HEK293 (cell line): ENCODE measurements at regions not wholly inside any gene's neighbourhood (a gene's known extent, or its start where the extent isn't known, plus 50 kb on each side); places are given as distances from the start of the nearest gene placed in this dataset.

ENCODE experiments used
- CTCF ChIA-PET: fragments of 350-600 bp; formaldehyde crosslinking; extraction: SDS; loops from one replicate; lab custom pipeline; 2021; ENCODE audit warnings: antibody characterized with exemption; lab: Yijun Ruan, JAX
- POLR2A ChIA-PET: fragments of 300-600 bp; formaldehyde crosslinking; extraction: SDS; loops from one replicate; lab custom pipeline; 2020; ENCODE audit warnings: antibody characterized with exemption, inconsistent platforms; lab: Yijun Ruan, JAX
- H3K27ac ChIP-seq: fragments of 200-500 bp; sonication (Bioruptor generic); 2 replicates; pipeline ENCODE4 v1.5.1; 2014; ENCODE audit warnings: low read depth, low read length, control low read depth, inconsistent platforms; ENCODE audit errors: extremely low read depth
- H3K36me3 ChIP-seq, 2 experiments: fragments of 200-500 bp in 1 of 2; sonication (Bioruptor generic) in 1 of 2; 1 replicate in 1 of 2; 2 replicates in 1 of 2; pipeline ENCODE4 v1.5.1; 2014 to 2017; ENCODE audit warnings: inconsistent platforms in 2 of 2, low read length in 2 of 2; ENCODE audit not compliant: control insufficient read depth in 2 of 2, insufficient read depth in 1 of 2
- H3K4me1 ChIP-seq: fragments of 200-500 bp; sonication (Bioruptor generic); 2 replicates; pipeline ENCODE4 v1.5.1; 2014; ENCODE audit warnings: mild to moderate bottlenecking, low read length, inconsistent platforms; ENCODE audit not compliant: control insufficient read depth, insufficient read depth
- H3K4me3 ChIP-seq: 2 replicates; pipeline ENCODE4 v1.5.1; 2011; ENCODE audit warnings: low read depth, mild to moderate bottlenecking, control low read depth, low read length, moderate library complexity
- H3K9me3 ChIP-seq: fragments of 200-500 bp; sonication (Bioruptor generic); 2 replicates; pipeline ENCODE4 v1.5.1; 2014; ENCODE audit warnings: low read depth, low read length, inconsistent platforms; ENCODE audit not compliant: control insufficient read depth, insufficient read depth
- AEBP2 ChIP-seq: fragments of 450-650 bp; formaldehyde crosslinking; IDR thresholded peaks from 2 replicates; pipeline ENCODE4 v1.5.1; 2016; ENCODE audit warnings: missing biosample characterization, missing genetic modification characterization, borderline replicate concordance
- GLIS2 ChIP-seq: fragments of 450-650 bp; formaldehyde crosslinking; IDR thresholded peaks from 2 replicates; pipeline ENCODE4 v1.5.1; 2016; ENCODE audit warnings: missing biosample characterization, missing genetic modification characterization
- HOXC10 ChIP-seq: sonication (generic); formaldehyde crosslinking; IDR thresholded peaks from 2 replicates; pipeline ENCODE4 v1.8.1; 2023; ENCODE audit warnings: mild to moderate bottlenecking, missing genetic modification reagents
- IKZF3 ChIP-seq: fragments of 450-650 bp; IDR thresholded peaks from 2 replicates; pipeline ENCODE4 v1.5.0; 2018; ENCODE audit warnings: missing biosample characterization, mild to moderate bottlenecking, missing genetic modification characterization, moderate library complexity
- KLF10 ChIP-seq: fragments of 450-650 bp; IDR thresholded peaks from 2 replicates; pipeline ENCODE4 v1.5.1; 2018; ENCODE audit warnings: missing biosample characterization, mild to moderate bottlenecking, missing genetic modification characterization
- ZBTB11 ChIP-seq: fragments of 450-650 bp; formaldehyde crosslinking; conservative IDR thresholded peaks from 2 replicates; pipeline ENCODE4 v1.5.1; 2016; ENCODE audit warnings: low read depth, missing biosample characterization, missing genetic modification characterization
- ZFP41 ChIP-seq: fragments of 450-650 bp; formaldehyde crosslinking; IDR thresholded peaks from 2 replicates; pipeline ENCODE4 v1.5.1; 2016; ENCODE audit warnings: missing biosample characterization, missing genetic modification characterization, borderline replicate concordance
- ZNF148 ChIP-seq: fragments of 450-650 bp; formaldehyde crosslinking; IDR thresholded peaks from 2 replicates; pipeline ENCODE4 v1.5.0; 2017; ENCODE audit warnings: missing biosample characterization, missing genetic modification characterization, borderline replicate concordance
- ZNF324 ChIP-seq: fragments of 450-650 bp; formaldehyde crosslinking; IDR thresholded peaks from 2 replicates; pipeline ENCODE4 v1.5.1; 2016; ENCODE audit warnings: missing biosample characterization, missing genetic modification characterization
- ZNF335 ChIP-seq: fragments of 450-650 bp; formaldehyde crosslinking; conservative IDR thresholded peaks from 2 replicates; pipeline ENCODE4 v1.5.1; 2016; ENCODE audit warnings: missing biosample characterization, missing genetic modification characterization
- ZNF366 ChIP-seq: fragments of 450-650 bp; formaldehyde crosslinking; conservative IDR thresholded peaks from 2 replicates; pipeline ENCODE4 v1.5.1; 2016; ENCODE audit warnings: missing biosample characterization, missing genetic modification characterization
- ZNF585B ChIP-seq: fragments of 450-650 bp; formaldehyde crosslinking; IDR thresholded peaks from 2 replicates; pipeline ENCODE4 v1.5.1; 2016; ENCODE audit warnings: missing biosample characterization, missing genetic modification characterization
- ZNF629 ChIP-seq: fragments of 450-650 bp; formaldehyde crosslinking; IDR thresholded peaks from 2 replicates; pipeline ENCODE4 v1.5.1; 2017; ENCODE audit warnings: missing biosample characterization, missing genetic modification characterization
- ZNF677 ChIP-seq: fragments of 450-650 bp; IDR thresholded peaks from 2 replicates; pipeline ENCODE4 v1.5.0; 2018; ENCODE audit warnings: missing biosample characterization, mild to moderate bottlenecking, missing genetic modification characterization, moderate library complexity
- ZNF843 ChIP-seq: fragments of 450-650 bp; formaldehyde crosslinking; IDR thresholded peaks from 2 replicates; pipeline ENCODE4 v1.5.1; 2016; ENCODE audit warnings: missing biosample characterization, missing genetic modification characterization
- ZSCAN23 ChIP-seq: fragments of 450-650 bp; formaldehyde crosslinking; IDR thresholded peaks from 2 replicates; pipeline ENCODE4 v1.5.1; 2016; ENCODE audit warnings: missing biosample characterization, missing genetic modification characterization
- TF ChIP-seq, protein P1 (sequence below): fragments of 450-650 bp; formaldehyde crosslinking; IDR thresholded peaks from 2 replicates; pipeline ENCODE4 v1.5.1; 2016; ENCODE audit warnings: missing biosample characterization, missing genetic modification characterization
- TF ChIP-seq, protein P2 (sequence below): fragments of 450-650 bp; formaldehyde crosslinking; IDR thresholded peaks from 2 replicates; pipeline ENCODE4 v1.5.1; 2016; ENCODE audit warnings: missing biosample characterization, missing genetic modification characterization
- TF ChIP-seq, protein P3 (sequence below): fragments of 450-650 bp; formaldehyde crosslinking; IDR thresholded peaks from 2 replicates; pipeline ENCODE4 v1.5.1; 2017; ENCODE audit warnings: missing biosample characterization, missing genetic modification characterization

DNA sequence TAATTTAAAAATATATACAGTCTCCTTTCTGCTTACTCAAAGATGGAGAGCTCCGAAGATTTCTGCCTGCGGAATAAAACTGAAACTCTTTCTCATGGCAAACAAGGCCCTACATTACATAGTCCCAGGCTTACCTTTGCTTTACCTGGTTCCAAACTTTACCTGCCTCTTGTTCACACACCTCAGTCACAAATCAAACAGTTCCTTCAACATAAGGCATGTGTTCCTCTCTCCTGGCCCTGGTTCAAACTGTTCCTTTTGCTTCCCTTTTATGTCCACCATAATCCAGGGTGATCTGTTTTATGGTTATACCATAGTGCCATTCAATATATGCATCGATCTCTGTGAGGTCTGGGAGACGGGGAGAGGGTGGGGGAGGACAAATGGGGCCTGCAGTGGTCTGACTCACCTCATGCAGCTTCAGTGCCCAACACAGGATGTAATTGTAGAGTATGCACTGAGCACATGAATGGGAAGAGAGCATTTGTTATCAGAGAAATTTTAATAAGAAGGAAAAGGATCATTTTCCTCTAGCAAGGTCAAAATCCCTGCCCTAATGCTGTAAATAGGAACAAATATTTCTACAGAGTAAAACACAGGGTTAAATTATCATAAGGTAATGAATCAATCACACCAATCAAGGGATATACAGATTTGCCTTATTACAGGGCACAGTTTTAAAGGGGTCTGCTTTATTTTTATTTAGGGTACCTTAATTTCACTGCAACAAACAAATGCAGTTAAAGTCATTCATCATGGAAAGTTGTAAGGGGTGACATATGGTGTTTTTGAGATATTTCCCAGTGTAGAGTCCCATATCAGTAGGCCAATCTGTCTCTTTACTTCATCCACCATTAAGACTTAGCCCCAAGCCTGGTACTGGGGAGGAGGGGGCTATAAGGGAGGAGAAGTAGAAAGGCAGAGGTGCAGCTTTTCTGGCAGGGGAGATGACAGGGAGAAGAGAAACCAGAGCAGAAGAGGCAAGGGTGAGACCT is 88.8 kb upstream of the PDE1C start:
- Histone ChIP-seq H3K9me3 (no peaks in the 10 kb centered on the region), H3K4me3 (no peak overlapping the region), H3K4me1 (no peaks in the 10 kb centered on the region), H3K27ac (no peak overlapping the region), H3K36me3 (no peaks in the 10 kb centered on the region)
- ChIA-PET CTCF (interaction anchor here (0.6 kb wide), 1 partner anchor 1951 kb away, joined by 3 read pairs; no protein-coding TSS in a partner anchor), POLR2A (no interaction called here)
- TF ChIP-seq GLIS2 (tag by site-specific recombination) (no peak), ZNF585B (no peak), ZNF335 (no peak), ZSCAN23 (no peak), ZNF148 (tag by site-specific recombination) (no peak), AEBP2 (tag by site-specific recombination) (no peak), ZFP41 (tag by site-specific recombination) (no peak), ZBTB11 (tag by site-specific recombination) (no peak), ZNF324 (tag by site-specific recombination) (no peak), IKZF3 (tag by site-specific recombination) (no peak), ZNF843 (tag by site-specific recombination) (no peak), ZNF366 (no peak), ZNF677 (tag by site-specific recombination) (no peak), ZNF629 (tag by site-specific recombination) (no peak), HOXC10 (CRISPR knock-in tag) (no peak), KLF10 (no peak)
- TF ChIP-seq, protein P1, sequence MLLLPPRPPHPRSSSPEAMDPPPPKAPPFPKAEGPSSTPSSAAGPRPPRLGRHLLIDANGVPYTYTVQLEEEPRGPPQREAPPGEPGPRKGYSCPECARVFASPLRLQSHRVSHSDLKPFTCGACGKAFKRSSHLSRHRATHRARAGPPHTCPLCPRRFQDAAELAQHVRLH (tag by site-specific recombination): no peak
- TF ChIP-seq, protein P2, sequence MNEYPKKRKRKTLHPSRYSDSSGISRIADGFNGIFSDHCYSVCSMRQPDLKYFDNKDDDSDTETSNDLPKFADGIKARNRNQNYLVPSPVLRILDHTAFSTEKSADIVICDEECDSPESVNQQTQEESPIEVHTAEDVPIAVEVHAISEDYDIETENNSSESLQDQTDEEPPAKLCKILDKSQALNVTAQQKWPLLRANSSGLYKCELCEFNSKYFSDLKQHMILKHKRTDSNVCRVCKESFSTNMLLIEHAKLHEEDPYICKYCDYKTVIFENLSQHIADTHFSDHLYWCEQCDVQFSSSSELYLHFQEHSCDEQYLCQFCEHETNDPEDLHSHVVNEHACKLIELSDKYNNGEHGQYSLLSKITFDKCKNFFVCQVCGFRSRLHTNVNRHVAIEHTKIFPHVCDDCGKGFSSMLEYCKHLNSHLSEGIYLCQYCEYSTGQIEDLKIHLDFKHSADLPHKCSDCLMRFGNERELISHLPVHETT (tag by site-specific recombination): no peak
- TF ChIP-seq, protein P3, sequence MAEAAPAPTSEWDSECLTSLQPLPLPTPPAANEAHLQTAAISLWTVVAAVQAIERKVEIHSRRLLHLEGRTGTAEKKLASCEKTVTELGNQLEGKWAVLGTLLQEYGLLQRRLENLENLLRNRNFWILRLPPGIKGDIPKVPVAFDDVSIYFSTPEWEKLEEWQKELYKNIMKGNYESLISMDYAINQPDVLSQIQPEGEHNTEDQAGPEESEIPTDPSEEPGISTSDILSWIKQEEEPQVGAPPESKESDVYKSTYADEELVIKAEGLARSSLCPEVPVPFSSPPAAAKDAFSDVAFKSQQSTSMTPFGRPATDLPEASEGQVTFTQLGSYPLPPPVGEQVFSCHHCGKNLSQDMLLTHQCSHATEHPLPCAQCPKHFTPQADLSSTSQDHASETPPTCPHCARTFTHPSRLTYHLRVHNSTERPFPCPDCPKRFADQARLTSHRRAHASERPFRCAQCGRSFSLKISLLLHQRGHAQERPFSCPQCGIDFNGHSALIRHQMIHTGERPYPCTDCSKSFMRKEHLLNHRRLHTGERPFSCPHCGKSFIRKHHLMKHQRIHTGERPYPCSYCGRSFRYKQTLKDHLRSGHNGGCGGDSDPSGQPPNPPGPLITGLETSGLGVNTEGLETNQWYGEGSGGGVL (tag by site-specific recombination): no peak
